GM18507 (cell line): ENCODE measurements at regions not wholly inside any gene's neighbourhood (a gene's known extent, or its start where the extent isn't known, plus 50 kb on each side); places are given as distances from the start of the nearest gene placed in this dataset.

Experiments used
- DNase-seq: peaks from one replicate; pipeline ENCODE4 v3.0.0; 2011; ENCODE audit warnings: low read depth; ENCODE audit not compliant: insufficient read length; ENCODE audit errors: extremely low spot score
- FAIRE-seq: peaks from 2 replicates; lab custom pipeline; 2011; peaks lifted over from hg19 to GRCh38; lab: Jason Lieb, UNC

DNA sequence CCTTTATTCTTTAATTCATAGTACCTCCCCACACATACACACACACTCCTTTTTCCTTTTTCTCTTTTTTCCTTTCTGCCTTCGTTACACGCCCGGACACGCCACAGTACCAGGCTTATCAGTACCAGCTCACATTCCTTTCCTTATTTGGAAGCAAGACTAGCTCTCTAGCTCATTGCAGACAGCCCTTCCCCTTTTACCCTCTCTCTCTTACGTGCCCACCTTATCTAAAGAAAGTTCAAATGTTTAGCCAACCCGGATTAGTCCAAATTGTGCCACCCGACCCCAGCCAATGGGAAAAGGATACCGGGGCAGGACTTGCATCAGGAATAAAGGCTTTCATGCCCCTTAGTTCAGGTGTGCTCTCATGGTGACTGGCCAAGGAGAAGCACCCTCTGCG is 194.7 kb upstream of the VCX3A start:
- FAIRE-seq (no peak), DNase-seq (no peak)

DNA sequence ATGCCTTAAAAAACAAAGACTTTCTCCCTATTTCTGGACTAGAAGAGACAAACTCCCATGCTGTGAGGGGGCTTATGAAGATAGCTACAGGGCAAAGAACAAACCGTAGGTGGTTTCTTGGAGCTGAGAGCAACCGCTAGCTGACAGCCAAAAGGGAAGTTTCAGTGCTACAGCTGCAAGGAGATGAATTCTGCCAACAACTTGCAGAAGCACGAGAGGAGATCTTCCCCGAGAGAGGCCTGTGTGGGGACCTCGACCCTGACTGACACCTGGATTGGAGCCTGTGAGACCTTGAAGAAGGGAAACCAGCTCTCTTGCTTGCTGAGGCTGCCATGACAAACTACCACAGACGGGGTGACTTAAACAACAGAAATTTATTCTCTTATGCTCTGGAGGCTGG is 183.8 kb upstream of the VCX3A start:
- peak; percentile 35 for FAIRE-seq
- no peak for DNase-seq

DNA sequence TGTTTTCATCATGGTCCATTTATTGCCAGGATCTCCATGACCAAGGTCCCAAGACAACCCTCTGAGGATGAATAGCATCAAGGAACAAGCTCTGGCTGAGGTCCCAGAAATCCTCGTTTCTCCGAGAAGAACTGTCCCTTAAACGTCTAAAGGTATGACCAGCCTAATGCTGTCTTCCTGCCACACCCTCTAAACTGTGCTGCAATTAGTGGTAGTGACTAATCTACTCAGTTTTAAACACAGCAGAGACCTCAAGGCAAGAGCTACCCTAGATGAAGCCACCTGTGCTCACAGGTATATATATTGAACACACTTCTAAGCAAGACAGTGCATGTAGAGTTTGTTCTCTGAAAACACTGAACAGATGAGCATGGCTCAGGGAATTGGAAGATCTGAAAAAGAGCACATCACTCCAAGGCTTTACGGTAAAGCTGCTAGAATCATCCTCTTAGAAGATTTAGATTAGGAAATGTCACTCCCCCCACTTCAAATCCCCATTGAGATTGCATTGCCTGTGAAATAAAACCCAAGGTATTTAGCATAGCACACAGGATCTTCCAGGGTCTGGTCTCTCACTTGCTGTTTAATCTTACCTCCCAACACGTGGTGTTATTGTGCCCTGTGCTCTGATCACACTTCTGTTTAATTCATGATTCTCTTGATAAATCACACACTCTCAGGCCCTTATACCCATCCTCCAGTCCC is 173.9 kb upstream of the VCX3A start:
- DNase-seq (no peak), FAIRE-seq (no peak)

DNA sequence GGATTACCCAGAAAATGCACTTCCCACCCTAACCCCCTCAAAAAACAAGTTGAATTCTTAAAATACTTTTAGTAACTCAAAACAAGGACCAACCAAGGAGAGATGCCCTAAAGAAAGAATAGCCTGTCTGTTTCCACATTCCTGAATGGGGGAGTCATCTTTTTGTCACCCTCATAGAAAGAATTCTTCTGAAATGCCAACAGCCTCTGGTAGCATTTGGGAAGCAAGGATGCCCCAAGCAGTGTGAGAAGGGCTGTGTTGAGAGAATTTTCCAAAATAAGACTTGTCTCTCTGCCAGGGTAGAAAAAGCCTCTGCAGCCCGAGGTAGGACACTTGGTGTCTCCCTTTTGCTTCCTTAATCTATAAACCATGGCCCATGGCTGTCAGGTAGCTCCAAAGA is 173.1 kb upstream of the VCX3A start:
- FAIRE-seq (no peak), DNase-seq (no peak)

DNA sequence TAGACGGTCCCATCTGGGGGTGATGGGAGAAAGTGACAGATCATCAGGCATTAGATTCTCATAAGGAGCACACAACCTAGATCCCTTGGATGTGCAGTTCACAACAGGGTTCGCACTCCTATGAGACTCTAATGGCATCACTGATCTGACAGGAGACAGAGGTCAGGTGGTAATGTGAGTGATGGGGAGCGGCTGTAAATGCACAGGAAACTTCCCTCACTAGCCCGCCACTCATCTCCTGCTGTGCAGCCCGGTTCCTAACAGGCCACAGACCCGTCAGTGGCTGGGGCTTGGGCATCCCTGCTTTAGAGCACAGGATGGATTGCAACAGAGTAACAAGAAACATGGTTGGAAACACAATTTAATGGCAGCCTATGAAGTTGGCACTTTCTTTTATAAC is 172.6 kb upstream of the VCX3A start:
- no peak for DNase-seq
- no peak for FAIRE-seq

DNA sequence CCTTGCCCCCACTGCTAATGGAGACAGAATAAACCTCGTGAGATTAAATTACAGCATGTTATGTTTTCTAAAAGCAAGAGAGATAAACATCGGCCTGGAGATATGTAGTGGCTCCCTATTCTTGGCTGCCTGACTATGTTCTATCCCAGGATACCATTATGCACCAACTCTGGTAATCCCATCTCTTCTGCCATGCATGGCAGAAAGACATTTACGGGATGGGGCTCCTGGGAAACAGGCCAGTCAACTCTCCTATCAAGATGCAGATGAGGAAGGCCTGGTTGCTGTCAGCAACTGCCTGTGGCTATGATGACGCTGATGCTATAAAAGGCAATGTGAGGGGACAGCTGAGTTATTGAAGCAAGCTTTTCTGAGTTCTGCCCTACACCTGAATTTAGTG is 166.2 kb upstream of the VCX3A start:
- no peak for DNase-seq
- FAIRE-seq: no peak

DNA sequence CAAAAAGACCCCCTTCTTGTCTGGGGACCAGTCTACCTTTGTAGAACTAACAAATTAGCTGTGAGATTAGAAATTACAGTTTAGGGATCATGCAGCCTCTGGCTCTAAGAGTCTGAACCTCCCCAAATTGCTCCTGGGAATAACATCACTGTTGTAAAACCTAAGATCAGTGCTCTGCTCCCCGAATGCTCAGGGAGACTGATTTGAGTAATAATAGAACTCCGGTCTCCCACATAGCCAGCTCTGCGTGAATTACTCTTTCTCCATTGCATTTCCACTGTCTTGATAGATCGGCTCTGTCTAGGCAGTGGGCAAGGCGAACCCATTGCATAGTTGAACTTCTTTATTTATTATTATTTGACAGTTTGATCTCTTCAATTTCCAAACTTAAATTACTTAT is 160.8 kb upstream of the VCX3A start:
- no peak for FAIRE-seq
- no peak for DNase-seq

DNA sequence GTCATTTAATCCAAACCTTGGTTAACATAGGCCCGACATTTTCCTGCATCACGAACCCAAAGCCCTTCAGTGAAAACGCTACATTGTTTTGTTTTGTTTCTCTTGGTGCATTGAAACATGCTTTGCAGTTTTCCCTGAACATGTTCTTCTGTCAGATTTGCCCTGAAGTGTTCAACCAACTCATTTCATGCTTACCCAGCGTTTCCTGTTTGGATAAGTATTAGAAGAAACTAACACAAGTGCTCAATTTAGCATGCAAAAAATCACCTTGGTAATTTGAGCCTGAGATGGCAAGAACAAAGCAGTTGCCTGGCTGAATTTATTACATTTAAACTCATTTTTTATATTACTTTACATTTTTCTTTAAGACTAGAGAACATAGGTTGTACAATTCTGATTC is 160.1 kb upstream of the VCX3A start:
- DNase-seq (no peak), FAIRE-seq (no peak)

DNA sequence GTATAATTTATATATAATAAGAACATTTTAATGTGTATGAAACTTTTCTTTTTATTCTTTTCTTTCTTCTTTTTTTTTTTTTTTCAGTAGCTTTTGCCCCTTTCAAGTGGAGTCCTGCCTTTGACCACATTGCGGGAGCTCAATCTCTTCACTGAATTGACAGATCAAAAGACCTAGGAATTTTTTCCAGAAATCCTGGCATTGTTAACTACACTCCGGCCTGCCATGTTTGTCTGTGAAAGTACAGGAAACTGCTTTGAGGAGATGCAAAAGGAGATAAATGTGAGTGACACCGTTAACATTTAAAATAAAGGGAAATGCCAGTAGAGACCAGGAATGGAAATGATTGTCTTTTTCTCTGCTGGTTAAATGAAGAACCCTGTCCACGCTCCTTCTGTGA is 159.3 kb upstream of the VCX3A start:
- DNase-seq (no peak), FAIRE-seq (no peak)

DNA sequence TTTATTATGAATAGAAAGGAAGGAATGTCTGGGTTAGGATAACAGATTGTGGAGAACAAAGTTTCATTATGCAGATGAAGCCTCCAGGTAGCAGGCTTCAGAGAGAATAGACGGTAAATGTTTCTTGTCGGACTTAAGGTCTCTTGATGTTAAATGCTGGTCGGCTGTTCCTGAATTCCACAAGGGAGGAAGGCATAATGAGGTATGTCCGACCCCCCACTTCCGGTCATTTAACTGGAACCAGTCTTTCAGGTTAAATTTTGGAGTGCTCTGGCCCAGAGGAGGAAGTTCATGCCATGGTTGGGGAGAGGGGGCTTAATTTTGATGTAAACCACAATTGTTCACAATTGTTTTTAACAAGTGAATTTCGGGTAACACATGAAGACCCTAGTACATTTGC is 158.1 kb upstream of the VCX3A start:
- DNase-seq (no peak), FAIRE-seq (no peak)

DNA sequence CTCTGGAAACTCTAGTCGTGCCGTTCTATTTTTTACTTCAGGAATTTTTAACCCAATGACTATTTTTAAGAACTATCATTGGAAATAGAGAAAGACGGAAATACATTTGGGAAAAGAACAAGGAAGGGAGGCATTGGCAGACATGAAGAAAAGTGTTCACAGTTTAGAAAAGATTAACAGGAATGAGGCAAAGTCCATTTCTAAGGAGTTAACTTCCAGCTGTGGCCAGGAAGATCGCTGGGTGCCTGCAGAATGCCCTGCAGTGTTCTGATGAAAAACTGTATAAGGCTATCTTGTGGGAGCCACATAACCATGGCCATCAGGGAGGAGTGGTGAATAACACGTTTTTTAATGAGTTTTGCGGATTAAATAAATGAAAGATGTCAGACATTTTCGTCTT is 150.6 kb upstream of the VCX3A start:
- FAIRE-seq: no peak

DNA sequence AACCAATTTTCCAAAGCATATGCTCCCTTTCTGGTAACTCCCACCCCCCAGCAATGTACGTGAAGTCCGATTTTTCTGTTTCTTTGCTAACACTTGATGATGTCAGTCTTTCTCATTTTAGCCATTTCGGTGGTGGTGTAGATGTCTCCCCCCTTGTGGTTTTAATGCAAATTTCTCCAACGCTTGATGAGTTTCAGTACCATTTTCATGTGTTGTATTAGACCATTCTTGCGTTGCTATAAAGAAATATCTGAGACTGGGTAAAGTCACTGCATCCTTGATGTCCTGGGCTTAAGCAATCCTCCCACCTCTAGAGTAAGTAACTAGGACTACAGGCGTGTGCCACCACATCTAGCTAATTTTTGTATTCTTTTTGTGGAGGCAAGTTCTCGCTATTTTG is 148.4 kb upstream of the VCX3A start:
- DNase-seq: no peak
- FAIRE-seq: no peak

More for the DNA sequence above, 150.6 kb upstream of the VCX3A start:
- DNase-seq: no peak

DNA sequence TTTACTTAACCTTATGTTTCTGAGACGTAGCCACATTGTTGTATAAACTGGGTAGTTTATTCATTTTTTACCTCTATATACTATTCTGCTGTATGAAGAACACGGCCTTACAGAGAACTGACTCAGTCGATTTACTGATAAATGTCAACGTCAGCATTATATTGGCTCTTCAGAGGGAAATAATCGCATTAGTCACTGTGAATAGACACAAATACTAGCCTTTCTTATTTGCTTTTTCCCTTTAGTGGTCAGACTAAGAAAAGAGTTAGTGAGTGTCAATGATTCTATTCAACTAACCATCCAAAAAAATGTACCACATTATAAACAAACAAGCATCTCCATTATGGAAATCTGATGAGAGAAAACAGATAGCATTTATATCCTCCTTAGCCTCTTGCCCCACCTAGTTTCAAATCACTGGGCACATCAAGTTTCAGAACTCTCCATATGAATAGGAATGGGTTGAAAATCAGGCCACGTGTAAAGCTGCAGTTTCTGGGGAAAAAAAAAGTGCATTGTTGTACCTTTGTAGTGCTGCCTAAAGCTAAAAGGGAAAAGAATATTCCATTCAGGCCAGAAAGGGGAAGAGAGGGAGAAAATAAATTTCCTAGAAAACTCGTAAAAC is 146.7 kb upstream of the VCX3A start:
- FAIRE-seq (no peak), DNase-seq (no peak)

DNA sequence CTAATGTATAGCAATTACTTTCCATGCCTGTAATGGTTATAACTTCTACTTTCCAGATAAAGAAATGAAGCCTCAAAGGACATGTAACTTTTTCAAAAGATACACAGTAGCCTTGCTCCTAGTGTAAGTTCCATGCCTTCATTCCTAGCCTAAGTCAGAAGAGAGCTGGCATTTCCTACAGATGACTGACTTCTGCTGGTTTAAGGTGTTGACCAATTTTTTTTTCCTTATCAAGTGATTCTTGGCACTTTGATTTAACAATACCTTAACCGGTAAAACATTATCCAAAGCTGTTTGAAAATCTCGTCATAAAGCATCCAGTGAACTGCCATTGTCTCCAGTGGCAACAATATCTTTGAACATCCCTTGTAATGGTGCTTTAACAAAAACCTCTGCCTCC is 145.1 kb upstream of the VCX3A start:
- DNase-seq: no peak
- FAIRE-seq: peak; percentile 33

DNA sequence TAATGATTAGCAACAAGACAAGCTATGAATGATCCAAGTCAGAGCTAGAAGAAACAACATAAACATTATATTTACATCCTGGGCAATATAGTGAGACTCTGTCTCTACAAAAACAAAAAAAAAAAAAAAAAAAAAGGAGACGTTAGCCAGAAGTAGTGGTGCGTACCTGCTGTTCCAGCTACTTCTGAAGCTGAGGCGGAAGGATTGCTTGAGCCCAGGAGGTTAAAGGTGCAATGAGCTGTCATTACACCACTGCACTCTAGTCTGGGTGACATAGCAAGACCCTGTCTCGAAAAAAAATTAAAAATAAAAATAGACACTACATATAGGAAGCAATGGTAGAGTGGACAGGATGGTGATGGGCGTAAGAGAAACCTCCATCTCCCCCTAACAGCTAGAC is 144.6 kb upstream of the VCX3A start:
- DNase-seq: no peak
- no peak for FAIRE-seq

DNA sequence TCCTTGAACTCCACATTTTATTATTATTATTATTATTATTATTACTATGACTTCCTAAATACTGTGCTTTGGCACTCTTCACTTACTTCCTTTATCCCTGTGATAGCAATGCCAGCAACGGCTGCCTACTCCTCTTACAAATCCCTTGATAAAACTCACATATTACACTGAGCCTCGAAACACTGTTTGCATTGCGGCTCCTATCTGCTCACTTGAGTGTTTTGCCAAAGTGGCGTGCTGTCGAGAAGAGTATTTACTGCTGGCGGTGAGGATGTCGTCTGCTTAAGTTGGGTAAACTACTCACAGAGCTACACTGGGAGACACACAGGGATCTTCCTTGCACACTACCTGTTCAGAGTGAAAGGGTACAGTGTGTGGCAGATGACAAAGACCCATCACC is 143.4 kb upstream of the VCX3A start:
- DNase-seq (no peak), FAIRE-seq (peak; percentile 18)

DNA sequence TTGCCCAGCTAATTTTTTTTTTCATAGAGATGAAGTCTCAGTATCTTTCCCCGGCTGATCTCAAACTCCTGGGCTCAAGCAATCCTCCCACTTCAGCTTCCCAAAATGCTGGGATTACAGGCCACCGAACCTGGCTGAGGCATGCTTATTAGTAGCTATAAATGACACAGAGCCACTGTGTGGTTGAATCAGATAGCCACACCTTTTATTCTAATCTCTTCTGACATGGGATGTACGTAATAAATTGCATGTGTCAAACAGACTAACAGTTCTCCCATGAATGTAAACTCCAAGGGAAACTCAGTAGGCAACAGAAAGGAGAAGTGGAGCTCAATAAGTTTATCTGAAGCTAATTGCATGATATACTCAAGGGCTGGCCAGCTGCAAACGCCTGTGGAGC is 139.8 kb upstream of the VCX3A start:
- no peak for FAIRE-seq
- DNase-seq: no peak

DNA sequence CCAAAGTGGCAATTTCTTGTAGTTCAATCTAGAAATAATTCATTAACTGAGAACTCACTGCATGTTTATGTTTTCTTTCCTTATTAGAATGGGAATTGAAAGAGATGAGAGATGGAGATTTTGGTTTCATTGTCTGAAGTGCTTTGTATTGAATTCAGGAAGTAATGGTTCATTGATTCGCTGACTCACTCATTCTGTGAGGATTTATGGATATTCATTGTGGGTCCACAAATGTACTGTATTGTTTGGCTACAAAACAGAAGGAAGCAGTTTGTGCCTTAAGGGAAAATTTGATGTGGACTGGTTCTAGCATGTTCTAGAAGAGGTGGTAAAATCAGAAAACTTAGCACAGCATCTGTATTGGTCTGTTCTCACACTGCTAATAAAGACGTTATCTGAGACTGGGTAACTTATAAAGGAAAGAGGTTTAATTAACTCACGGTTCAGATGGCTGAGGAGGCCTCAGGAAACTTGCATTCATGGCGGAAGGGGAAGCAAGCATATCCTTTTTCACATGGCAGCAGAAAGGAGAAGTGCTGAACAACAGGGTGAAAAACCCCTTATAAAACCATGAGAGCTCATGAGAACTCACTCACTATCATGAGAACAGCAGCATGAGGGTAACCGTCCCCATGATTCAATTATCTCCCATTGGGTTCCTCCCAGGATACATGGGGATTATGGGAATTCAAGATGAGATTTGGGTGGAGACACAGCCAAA is 132.3 kb upstream of the VCX3A start:
- DNase-seq (no peak), FAIRE-seq (peak; percentile 53)

DNA sequence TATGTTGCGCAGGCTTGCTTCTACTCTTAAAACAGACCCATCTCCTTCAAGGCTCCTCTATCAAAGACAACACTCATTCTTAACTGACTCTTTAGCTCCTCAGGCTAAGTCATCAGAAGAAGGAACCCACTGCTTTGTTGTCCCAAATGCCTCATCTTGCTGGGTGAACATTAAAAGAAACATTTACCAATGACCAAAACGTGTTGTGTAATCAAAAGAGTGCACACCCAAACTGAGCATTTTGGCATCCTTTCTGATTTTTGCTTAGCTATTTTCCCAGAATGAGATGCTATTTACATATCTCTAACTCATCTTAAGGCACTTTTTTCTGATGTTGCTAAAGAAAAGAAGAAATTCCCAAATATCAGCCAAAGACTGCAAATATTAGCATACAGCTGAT is 131.7 kb upstream of the VCX3A start:
- DNase-seq (no peak), FAIRE-seq (no peak)

DNA sequence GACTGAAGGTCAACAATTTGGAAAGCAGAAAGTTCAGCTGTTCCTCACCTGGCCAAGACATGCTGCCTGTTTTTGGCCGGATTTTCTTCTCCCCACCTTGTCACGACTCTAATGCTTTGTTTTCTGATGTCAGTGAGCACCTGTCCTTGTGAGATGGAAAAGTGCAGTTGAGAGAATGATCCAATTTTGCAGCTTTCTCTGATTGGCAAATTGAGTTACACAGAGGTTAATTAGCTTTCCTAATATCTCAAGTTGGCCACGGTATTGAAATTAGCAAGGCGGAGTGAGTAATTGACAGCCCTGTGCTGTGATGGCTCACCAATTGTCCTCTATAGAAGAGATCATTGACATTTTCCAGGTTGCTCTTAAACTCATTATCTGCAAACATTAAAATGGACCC is 126.8 kb upstream of the VCX3A start:
- FAIRE-seq: no peak
- no peak for DNase-seq
